Neural cell (in vitro differentiated cells): ENCODE measurements at regions not wholly inside any gene's neighbourhood (a gene's known extent, or its start where the extent isn't known, plus 50 kb on each side); places are given as distances from the start of the nearest gene placed in this dataset.

Source experiments
- H2AFZ ChIP-seq: fragments of 200-600, 300-800 bp; sonication (generic), shearing (Covaris generic); 2 replicates; pipeline ENCODE4 v1.6.0; 2014; ENCODE audit warnings: low read depth, mild to moderate bottlenecking, antibody characterized with exemption, low read length, moderate library complexity
- H3F3A ChIP-seq: fragments of 200-600 bp; shearing (Covaris generic); 2 replicates; pipeline ENCODE4 v1.6.1; 2016; ENCODE audit warnings: mild to moderate bottlenecking, moderate library complexity, mixed read lengths, antibody characterized with exemption, low read length; ENCODE audit not compliant: insufficient read depth, poor library complexity, severe bottlenecking
- H3K27ac ChIP-seq: fragments of 200-600, 300-800 bp; sonication (generic), shearing (Covaris generic); 2 replicates; pipeline ENCODE4 v1.5.1; 2014; ENCODE audit warnings: mild to moderate bottlenecking, low read length, moderate library complexity
- H3K27me3 ChIP-seq: fragments of 300-800, 200-600 bp; sonication (generic), shearing (Covaris generic); 2 replicates; pipeline ENCODE4 v1.6.0; 2014; ENCODE audit warnings: mild to moderate bottlenecking, low read depth, low read length, moderate library complexity; ENCODE audit not compliant: insufficient read depth
- H3K36me3 ChIP-seq: fragments of 300-800, 200-600 bp; sonication (generic), shearing (Covaris generic); 2 replicates; pipeline ENCODE4 v1.5.1; 2014; ENCODE audit warnings: mild to moderate bottlenecking, antibody characterized with exemption, low read length, moderate library complexity; ENCODE audit not compliant: insufficient read depth
- H3K4me2 ChIP-seq: fragments of 300-800, 200-600 bp; sonication (generic), shearing (Covaris generic); 2 replicates; pipeline ENCODE4 v1.6.0; 2014; ENCODE audit warnings: mild to moderate bottlenecking, low read length
- H3K4me3 ChIP-seq: fragments of 300-800, 200-600 bp; sonication (generic), shearing (Covaris generic); 2 replicates; pipeline ENCODE4 v1.5.1; 2014; ENCODE audit warnings: mild to moderate bottlenecking, low read length, moderate library complexity
- H3K79me2 ChIP-seq: fragments of 200-600 bp; shearing (Covaris generic); replicated peaks from 2 replicates; pipeline ENCODE4 v1.6.0; 2014; ENCODE audit warnings: mild to moderate bottlenecking, low read length, moderate library complexity; ENCODE audit not compliant: insufficient read depth
- H3K9ac ChIP-seq: fragments of 300-800, 200-600 bp; sonication (generic), shearing (Covaris generic); 2 replicates; pipeline ENCODE4 v1.6.1; 2016; ENCODE audit warnings: mild to moderate bottlenecking, low read length, mixed read lengths
- H3K9me2 ChIP-seq: fragments of 200-600 bp; shearing (Covaris generic); 2 replicates; pipeline ENCODE4 v1.6.1; 2016; ENCODE audit warnings: mild to moderate bottlenecking, low read length, mixed read lengths; ENCODE audit not compliant: insufficient read depth
- H3K9me3 ChIP-seq: fragments of 200-600, 300-800 bp; sonication (generic), shearing (Covaris generic); 2 replicates; pipeline ENCODE4 v1.6.1; 2016; ENCODE audit warnings: mild to moderate bottlenecking, mixed run types, low read length, moderate library complexity, mixed read lengths
- H4K20me1 ChIP-seq: fragments of 200-600 bp; shearing (Covaris generic); 2 replicates; pipeline ENCODE4 v1.6.1; 2016; ENCODE audit warnings: mild to moderate bottlenecking, mixed run types; ENCODE audit not compliant: insufficient read depth
- EP300 ChIP-seq: fragments of 450-650 bp; conservative IDR thresholded peaks from 2 replicates; pipeline ENCODE4 v1.6.1; 2014; ENCODE audit warnings: antibody characterized with exemption, mild to moderate bottlenecking, moderate library complexity; ENCODE audit not compliant: poor library complexity, severe bottlenecking
- EZH2 ChIP-seq: fragments of 200-600, 300-800 bp; shearing (Covaris generic), sonication (generic); IDR thresholded peaks from 2 replicates; pipeline ENCODE4 v1.6.1; 2014; ENCODE audit warnings: antibody characterized with exemption, low read length, borderline replicate concordance, mild to moderate bottlenecking; ENCODE audit not compliant: insufficient read depth, poor library complexity, severe bottlenecking
- MXI1 ChIP-seq: fragments of 450-650 bp; conservative IDR thresholded peaks from 2 replicates; pipeline ENCODE4 v1.6.1; 2014; ENCODE audit warnings: antibody characterized with exemption, mild to moderate bottlenecking; ENCODE audit not compliant: poor library complexity, severe bottlenecking
- POLR2AphosphoS5 ChIP-seq: IDR thresholded peaks from 2 replicates; pipeline ENCODE4 v1.6.1; 2012
- RAD21 ChIP-seq: fragments of 450-650 bp; conservative IDR thresholded peaks from 2 replicates; pipeline ENCODE4 v1.6.1; 2014; ENCODE audit warnings: antibody characterized with exemption, mild to moderate bottlenecking, moderate library complexity
- SMC3 ChIP-seq: fragments of 450-650 bp; conservative IDR thresholded peaks from 2 replicates; pipeline ENCODE4 v1.6.1; 2014; ENCODE audit warnings: antibody characterized with exemption, mild to moderate bottlenecking, moderate library complexity; ENCODE audit not compliant: poor library complexity
- TAF1 ChIP-seq: IDR thresholded peaks from 2 replicates; pipeline ENCODE4 v1.6.1; 2012; ENCODE audit warnings: low read depth
- TF ChIP-seq, protein P1 (sequence below): fragments of 450-650 bp; IDR thresholded peaks from 2 replicates; pipeline ENCODE4 v1.5.1; 2014; ENCODE audit warnings: antibody characterized with exemption, mild to moderate bottlenecking, moderate library complexity; ENCODE audit not compliant: poor library complexity, severe bottlenecking
- TF ChIP-seq, protein P2 (sequence below): IDR thresholded peaks from 2 replicates; pipeline ENCODE4 v1.6.1; 2012; ENCODE audit warnings: borderline replicate concordance

DNA sequence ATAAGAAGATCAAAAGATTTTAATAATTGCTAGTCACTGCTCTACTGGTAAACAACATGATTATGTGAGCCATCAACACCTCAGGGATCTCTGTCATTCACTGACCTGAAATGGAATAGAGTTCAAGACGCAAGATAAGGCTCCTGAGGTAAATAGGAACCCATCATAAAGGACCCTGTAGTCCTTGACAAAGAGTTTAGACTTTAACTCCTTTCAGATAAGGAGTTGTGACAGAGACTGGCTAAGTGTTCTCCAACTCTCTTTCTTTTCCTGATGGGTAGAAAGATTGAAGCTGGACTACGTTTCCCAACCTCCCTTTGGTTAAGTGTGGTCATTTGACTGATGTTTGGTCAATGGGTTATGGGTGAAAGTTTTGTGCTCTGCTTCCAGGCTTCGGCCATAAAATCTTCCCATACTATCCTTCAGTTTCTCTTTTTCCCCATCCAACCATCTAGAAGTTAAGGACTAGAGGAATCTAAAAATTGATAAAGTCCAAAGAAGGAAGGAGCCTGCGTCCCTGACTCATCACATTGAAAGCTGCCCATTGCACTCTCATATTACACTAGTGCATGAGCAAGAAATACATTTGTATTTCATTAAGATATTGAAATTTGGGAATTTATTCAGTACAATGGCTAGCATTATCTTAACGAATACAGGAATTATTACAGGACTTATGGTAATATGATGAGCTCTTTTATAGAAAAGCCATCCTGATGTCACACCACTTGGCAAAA is 293.7 kb upstream of the ACVR2A start:
- Histone ChIP-seq H3K36me3 (no peaks in the 10 kb centered on the region), H2AFZ (no peak overlapping the region), H3K4me3 (no peak overlapping the region), H3K4me2 (no peak overlapping the region), H3F3A (peaks cover 14% of the 10 kb centered on the region), H3K27ac (no peak overlapping the region), H3K9me2 (no peaks in the 10 kb centered on the region), H3K9me3 (no peaks in the 10 kb centered on the region), H3K9ac (no peak overlapping the region), H4K20me1 (no peaks in the 10 kb centered on the region), H3K79me2 (no peaks in the 10 kb centered on the region), H3K27me3 (no peaks in the 10 kb centered on the region)
- no peak for TF ChIP-seq RAD21
- TF ChIP-seq, protein P1, sequence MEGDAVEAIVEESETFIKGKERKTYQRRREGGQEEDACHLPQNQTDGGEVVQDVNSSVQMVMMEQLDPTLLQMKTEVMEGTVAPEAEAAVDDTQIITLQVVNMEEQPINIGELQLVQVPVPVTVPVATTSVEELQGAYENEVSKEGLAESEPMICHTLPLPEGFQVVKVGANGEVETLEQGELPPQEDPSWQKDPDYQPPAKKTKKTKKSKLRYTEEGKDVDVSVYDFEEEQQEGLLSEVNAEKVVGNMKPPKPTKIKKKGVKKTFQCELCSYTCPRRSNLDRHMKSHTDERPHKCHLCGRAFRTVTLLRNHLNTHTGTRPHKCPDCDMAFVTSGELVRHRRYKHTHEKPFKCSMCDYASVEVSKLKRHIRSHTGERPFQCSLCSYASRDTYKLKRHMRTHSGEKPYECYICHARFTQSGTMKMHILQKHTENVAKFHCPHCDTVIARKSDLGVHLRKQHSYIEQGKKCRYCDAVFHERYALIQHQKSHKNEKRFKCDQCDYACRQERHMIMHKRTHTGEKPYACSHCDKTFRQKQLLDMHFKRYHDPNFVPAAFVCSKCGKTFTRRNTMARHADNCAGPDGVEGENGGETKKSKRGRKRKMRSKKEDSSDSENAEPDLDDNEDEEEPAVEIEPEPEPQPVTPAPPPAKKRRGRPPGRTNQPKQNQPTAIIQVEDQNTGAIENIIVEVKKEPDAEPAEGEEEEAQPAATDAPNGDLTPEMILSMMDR: no peak
- no peak for TF ChIP-seq TAF1
- TF ChIP-seq POLR2AphosphoS5: no peak
- TF ChIP-seq EP300: no peak
- no peak for TF ChIP-seq MXI1
- TF ChIP-seq, protein P2, sequence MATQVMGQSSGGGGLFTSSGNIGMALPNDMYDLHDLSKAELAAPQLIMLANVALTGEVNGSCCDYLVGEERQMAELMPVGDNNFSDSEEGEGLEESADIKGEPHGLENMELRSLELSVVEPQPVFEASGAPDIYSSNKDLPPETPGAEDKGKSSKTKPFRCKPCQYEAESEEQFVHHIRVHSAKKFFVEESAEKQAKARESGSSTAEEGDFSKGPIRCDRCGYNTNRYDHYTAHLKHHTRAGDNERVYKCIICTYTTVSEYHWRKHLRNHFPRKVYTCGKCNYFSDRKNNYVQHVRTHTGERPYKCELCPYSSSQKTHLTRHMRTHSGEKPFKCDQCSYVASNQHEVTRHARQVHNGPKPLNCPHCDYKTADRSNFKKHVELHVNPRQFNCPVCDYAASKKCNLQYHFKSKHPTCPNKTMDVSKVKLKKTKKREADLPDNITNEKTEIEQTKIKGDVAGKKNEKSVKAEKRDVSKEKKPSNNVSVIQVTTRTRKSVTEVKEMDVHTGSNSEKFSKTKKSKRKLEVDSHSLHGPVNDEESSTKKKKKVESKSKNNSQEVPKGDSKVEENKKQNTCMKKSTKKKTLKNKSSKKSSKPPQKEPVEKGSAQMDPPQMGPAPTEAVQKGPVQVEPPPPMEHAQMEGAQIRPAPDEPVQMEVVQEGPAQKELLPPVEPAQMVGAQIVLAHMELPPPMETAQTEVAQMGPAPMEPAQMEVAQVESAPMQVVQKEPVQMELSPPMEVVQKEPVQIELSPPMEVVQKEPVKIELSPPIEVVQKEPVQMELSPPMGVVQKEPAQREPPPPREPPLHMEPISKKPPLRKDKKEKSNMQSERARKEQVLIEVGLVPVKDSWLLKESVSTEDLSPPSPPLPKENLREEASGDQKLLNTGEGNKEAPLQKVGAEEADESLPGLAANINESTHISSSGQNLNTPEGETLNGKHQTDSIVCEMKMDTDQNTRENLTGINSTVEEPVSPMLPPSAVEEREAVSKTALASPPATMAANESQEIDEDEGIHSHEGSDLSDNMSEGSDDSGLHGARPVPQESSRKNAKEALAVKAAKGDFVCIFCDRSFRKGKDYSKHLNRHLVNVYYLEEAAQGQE: no peak
- TF ChIP-seq SMC3: no peak
- no peak for TF ChIP-seq EZH2

DNA sequence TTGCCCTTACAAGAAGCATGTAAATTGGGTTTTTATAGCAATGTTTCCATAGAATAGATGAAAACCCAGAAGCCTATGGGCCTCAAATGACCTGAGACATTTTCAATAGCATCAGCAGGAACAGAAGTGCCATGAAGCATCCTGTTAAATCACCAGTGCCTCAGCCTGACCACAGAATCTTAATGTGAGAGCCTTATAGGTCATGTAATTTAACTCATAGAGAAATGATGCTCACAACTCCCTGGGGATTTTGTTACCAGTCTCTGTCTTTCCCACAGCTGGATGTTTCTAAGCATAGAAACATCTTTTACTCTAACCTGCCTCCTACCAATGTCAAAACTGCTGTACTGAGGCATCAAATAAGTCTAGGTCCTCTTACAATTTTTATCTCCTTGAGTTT is 295.8 kb upstream of the ACVR2A start:
- no peak overlapping the region for H3K27ac ChIP-seq
- no peaks in the 10 kb centered on the region for H4K20me1 ChIP-seq
- no peaks in the 10 kb centered on the region for H3K9me3 ChIP-seq
- H3K4me2 ChIP-seq: no peak overlapping the region
- H3K4me3 ChIP-seq: no peak overlapping the region
- H3K9me2 ChIP-seq: no peaks in the 10 kb centered on the region
- no peak overlapping the region for H2AFZ ChIP-seq
- H3F3A ChIP-seq: peaks cover 11% of the 10 kb centered on the region
- H3K36me3 ChIP-seq: no peaks in the 10 kb centered on the region
- no peak overlapping the region for H3K9ac ChIP-seq
- H3K79me2 ChIP-seq: no peaks in the 10 kb centered on the region
- TF ChIP-seq, protein P1: no peak
- TF ChIP-seq TAF1: no peak
- TF ChIP-seq, protein P2: no peak
- TF ChIP-seq POLR2AphosphoS5: no peak
- TF ChIP-seq RAD21: no peak
- TF ChIP-seq MXI1: no peak
- TF ChIP-seq EP300: no peak
- no peak for TF ChIP-seq EZH2
- TF ChIP-seq SMC3: no peak
- H3K27me3 ChIP-seq: no peaks in the 10 kb centered on the region
